CD14-positive monocyte (primary cell): ENCODE measurements at regions not wholly inside any gene's neighbourhood (a gene's known extent, or its start where the extent isn't known, plus 50 kb on each side); places are given as distances from the start of the nearest gene placed in this dataset.

Experiments
- DNase-seq, 3 donors: peaks; one replicate each; pipeline ENCODE4 v3.0.0-alpha.2; 2011 to 2022
- H2AFZ ChIP-seq: 2 replicates; pipeline ENCODE4 v1.6.0; 2012; ENCODE audit warnings: mild to moderate bottlenecking, low read depth, low read length, inconsistent platforms; ENCODE audit not compliant: insufficient read depth, poor library complexity, severe bottlenecking
- H3K27ac ChIP-seq, 2 donors: 1 replicate in 1 of 2; 2 replicates in 1 of 2; pipeline ENCODE4 v1.5.1; 2012 to 2013; ENCODE audit warnings: low read length in 2 of 2, control low read depth in 1 of 2, inconsistent platforms in 1 of 2, low read depth in 1 of 2, mild to moderate bottlenecking in 1 of 2
- H3K27me3 ChIP-seq, 2 donors: one replicate each; pipeline versions ENCODE4 v1.6.0 to v1.6.1; 2011 to 2013; ENCODE audit warnings: low read length in 2 of 2; ENCODE audit not compliant: control insufficient read depth in 2 of 2, insufficient read depth in 2 of 2
- H3K36me3 ChIP-seq, 2 donors: replicated peaks in 1 of 2; 1 replicate in 1 of 2; 2 replicates in 1 of 2; pipeline versions ENCODE4 v1.5.1 to v1.6.1; 2012 to 2013; ENCODE audit warnings: low read length in 2 of 2, control low read depth in 1 of 2, inconsistent platforms in 1 of 2, mild to moderate bottlenecking in 1 of 2; ENCODE audit not compliant: insufficient read depth in 2 of 2, control insufficient read depth in 1 of 2
- H3K4me1 ChIP-seq, 2 donors: 1 replicate in 1 of 2; 2 replicates in 1 of 2; pipeline versions ENCODE4 v1.5.1 to v1.6.1; 2012 to 2013; ENCODE audit warnings: low read length in 2 of 2, control low read depth in 1 of 2, inconsistent platforms in 1 of 2, mild to moderate bottlenecking in 1 of 2, moderate library complexity in 1 of 2; ENCODE audit not compliant: insufficient read depth in 2 of 2, control insufficient read depth in 1 of 2
- H3K4me2 ChIP-seq: replicated peaks from 2 replicates; pipeline ENCODE3; 2012; ENCODE audit warnings: low read length, moderate library complexity, mild to moderate bottlenecking; ENCODE audit not compliant: poor library complexity, severe bottlenecking; ENCODE audit errors: extremely low read depth
- H3K4me3 ChIP-seq, 3 experiments: fragments of 200-600 bp in 1 of 3; sonication (generic) in 1 of 3; replicated peaks in 1 of 3; 1 replicate in 2 of 3; 2 replicates in 1 of 3; pipeline ENCODE4 v1.5.1; 2011 to 2013; ENCODE audit warnings: low read length in 3 of 3, mild to moderate bottlenecking in 3 of 3, control low read depth in 2 of 3, low read depth in 2 of 3, inconsistent platforms in 1 of 3, moderate library complexity in 1 of 3
- H3K79me2 ChIP-seq: 2 replicates; pipeline ENCODE4 v1.6.0; 2012; ENCODE audit warnings: mild to moderate bottlenecking, control low read depth, inconsistent platforms, low read length, moderate library complexity; ENCODE audit not compliant: insufficient read depth
- H3K9ac ChIP-seq: 2 replicates; pipeline ENCODE4 v1.6.0; 2017; ENCODE audit warnings: low read length, mild to moderate bottlenecking; ENCODE audit not compliant: insufficient read depth, poor library complexity, severe bottlenecking
- H3K9me3 ChIP-seq, 2 donors: replicated peaks in 1 of 2; 1 replicate in 1 of 2; 2 replicates in 1 of 2; pipeline versions ENCODE4 v1.5.1 to v1.6.1; 2012 to 2013; ENCODE audit warnings: low read length in 2 of 2, control low read depth in 1 of 2; ENCODE audit not compliant: control insufficient read depth in 1 of 2, insufficient read depth in 1 of 2
- H4K20me1 ChIP-seq: 2 replicates; pipeline ENCODE4 v1.6.0; 2012; ENCODE audit warnings: mild to moderate bottlenecking, low read length, control low read depth, moderate library complexity; ENCODE audit not compliant: insufficient read depth
- H3K27ac Mint-ChIP-seq, 7 donors: one replicate each; pipeline ENCODE4 v1.8.0; 2020; ENCODE audit warnings: mild to moderate bottlenecking in 7 of 7, mixed read lengths in 7 of 7, moderate library complexity in 6 of 7, inconsistent platforms in 2 of 7
- H3K27me3 Mint-ChIP-seq, 3 donors: one replicate each; pipeline ENCODE4 v1.8.0; 2021 to 2022; ENCODE audit warnings: low read depth in 3 of 3, mild to moderate bottlenecking in 3 of 3, mixed read lengths in 3 of 3, moderate library complexity in 3 of 3, inconsistent platforms in 1 of 3
- H3K36me3 Mint-ChIP-seq, 2 donors: one replicate each; pipeline ENCODE4 v1.8.0; 2020; ENCODE audit warnings: mixed read lengths in 2 of 2, inconsistent platforms in 1 of 2, mild to moderate bottlenecking in 1 of 2
- H3K4me1 Mint-ChIP-seq: one replicate; pipeline ENCODE4 v1.8.0; 2020; ENCODE audit warnings: mild to moderate bottlenecking, mixed read lengths
- H3K4me3 Mint-ChIP-seq, 2 donors: one replicate each; pipeline ENCODE4 v1.8.0; 2020; ENCODE audit warnings: mild to moderate bottlenecking in 2 of 2, mixed read lengths in 2 of 2, moderate library complexity in 1 of 2
- H3K9me3 Mint-ChIP-seq, 7 donors: one replicate each; pipeline ENCODE4 v1.8.0; 2020 to 2022; ENCODE audit warnings: mixed read lengths in 7 of 7, mild to moderate bottlenecking in 6 of 7, moderate library complexity in 6 of 7, inconsistent platforms in 2 of 7
- CTCF ChIP-seq: fragments of 200-600 bp; IDR thresholded peaks from one replicate; pipeline ENCODE4 v1.8.0; 2022; ENCODE audit warnings: antibody characterized with exemption, mild to moderate bottlenecking
- WGBS: methylation state at CpG from one replicate; pipeline ENCODE4 v1.1.5; 2013; ENCODE audit warnings: missing lambda C conversion rate; ENCODE audit not compliant: insufficient coverage; 5-methylcytosine and 5-hydroxymethylcytosine counted together
- intact Hi-C, 2 donors: fragments of 100-400 bp; cut with micrococcal nuclease; formaldehyde crosslinking; loops; one replicate each; pipeline versions ENCODE4 v1.15.0 to v1.15.1; 2023

- H3K27ac ChIP-seq = no peak overlapping the region
- no peak overlapping the region for H3K9ac ChIP-seq
- no peaks in the 10 kb centered on the region for H3K36me3 ChIP-seq
- intact Hi-C loops = no loop called here
- Mint-ChIP-seq H3K4me3 (no peak overlapping the region), H3K9me3 (peaks cover 0 to 3% (median 0%) of the 10 kb centered on the region in 7 donors), H3K27me3 (peaks cover 3 to 5% (median 5%) of the 10 kb centered on the region in 3 donors), H3K36me3 (no peaks in the 10 kb centered on the region), H3K27ac (no peak overlapping the region), H3K4me1 (no peaks in the 10 kb centered on the region)
- H3K4me1 ChIP-seq = no peaks in the 10 kb centered on the region
- H3K27me3 ChIP-seq = no peaks in the 10 kb centered on the region
- no peaks in the 10 kb centered on the region for H4K20me1 ChIP-seq
- no peaks in the 10 kb centered on the region for H3K9me3 ChIP-seq
- H3K79me2 ChIP-seq = no peaks in the 10 kb centered on the region
- no peak overlapping the region for H3K4me3 ChIP-seq
- no peak for DNase-seq
- no peak overlapping the region for H3K4me2 ChIP-seq
- no peak overlapping the region for H2AFZ ChIP-seq
- TF ChIP-seq CTCF = no peak
Observed at GRCh38 chr12:75820071-75820470, 211.5 kb downstream of the PHLDA1 start.

- Histone ChIP-seq H3K9ac (no peak overlapping the region), H3K79me2 (no peaks in the 10 kb centered on the region), H2AFZ (no peak overlapping the region), H3K36me3 (no peaks in the 10 kb centered on the region), H3K27me3 (no peaks in the 10 kb centered on the region), H3K4me3 (no peak overlapping the region), H4K20me1 (no peaks in the 10 kb centered on the region), H3K4me2 (no peak overlapping the region), H3K4me1 (no peaks in the 10 kb centered on the region), H3K27ac (no peak overlapping the region), H3K9me3 (no peaks in the 10 kb centered on the region)
- no peak for TF ChIP-seq CTCF
- DNase-seq = no peak
- no peaks in the 10 kb centered on the region for H3K4me1 Mint-ChIP-seq
- intact Hi-C loops = no loop called here
- H3K9me3 Mint-ChIP-seq = peaks cover 0 to 3% (median 0%) of the 10 kb centered on the region in 7 donors
- 100% methylated on average over 3 of the region's 5 CpGs for WGBS
- H3K4me3 Mint-ChIP-seq = no peak overlapping the region
- H3K27me3 Mint-ChIP-seq = peaks cover 3 to 5% (median 5%) of the 10 kb centered on the region in 3 donors
- no peak overlapping the region for H3K27ac Mint-ChIP-seq
- no peaks in the 10 kb centered on the region for H3K36me3 Mint-ChIP-seq
Observed at GRCh38 chr12:75819512-75819911, 212.1 kb downstream of the PHLDA1 start.
